Lung (tissue), 11 donors: ENCODE measurements at regions not wholly inside any gene's neighbourhood (a gene's known extent, or its start where the extent isn't known, plus 50 kb on each side); places are given as distances from the start of the nearest gene placed in this dataset.
"Not testable (repeated sequence)": the region's sequence is repeated elsewhere in the genome, so short reads cannot be mapped to it uniquely, and the experiment has no call there.

Experiments used
- ATAC-seq: fragments of 200-7000 bp; cut with Tn5 transposase; one replicate; pipeline ENCODE4 v1.9.1; 2020; ENCODE audit warnings: moderate number of reproducible peaks; ENCODE audit not compliant: insufficient read depth, low FRiP score
- DNase-seq, 3 donors: peaks; one replicate each; pipeline ENCODE4 v3.0.0-alpha.2; 2013 to 2017
- H3K27ac ChIP-seq, 2 donors: one replicate each; pipeline ENCODE4 v1.5.1; 2013; ENCODE audit warnings: mild to moderate bottlenecking in 2 of 2, moderate library complexity in 2 of 2, control low read depth in 1 of 2, inconsistent platforms in 1 of 2, low read depth in 1 of 2, low read length in 1 of 2
- H3K27me3 ChIP-seq, 3 donors: one replicate each; pipeline ENCODE4 v1.5.1; 2013; ENCODE audit warnings: low read length in 2 of 3; ENCODE audit not compliant: control insufficient read depth in 3 of 3, insufficient read depth in 3 of 3
- H3K36me3 ChIP-seq, 4 donors: one replicate each; pipeline ENCODE4 v1.5.1; 2013; ENCODE audit warnings: low read length in 4 of 4, mild to moderate bottlenecking in 1 of 4, moderate library complexity in 1 of 4; ENCODE audit not compliant: control insufficient read depth in 4 of 4, insufficient read depth in 4 of 4
- H3K4me1 ChIP-seq, 5 donors: one replicate each; pipeline ENCODE4 v1.5.1; 2013; ENCODE audit warnings: low read length in 5 of 5, mild to moderate bottlenecking in 2 of 5, moderate library complexity in 1 of 5; ENCODE audit not compliant: control insufficient read depth in 5 of 5, insufficient read depth in 5 of 5
- H3K4me3 ChIP-seq: one replicate; pipeline ENCODE4 v1.5.1; 2013; ENCODE audit warnings: mild to moderate bottlenecking, control low read depth, moderate library complexity
- H3K9ac ChIP-seq, 2 donors: one replicate each; pipeline ENCODE4 v1.5.1; 2013; ENCODE audit warnings: low read length in 2 of 2, control low read depth in 1 of 2; ENCODE audit not compliant: insufficient read depth in 1 of 2
- H3K9me3 ChIP-seq, 4 donors: one replicate each; pipeline ENCODE4 v1.5.1; 2013; ENCODE audit warnings: low read length in 3 of 4, mild to moderate bottlenecking in 1 of 4, moderate library complexity in 1 of 4; ENCODE audit not compliant: control insufficient read depth in 4 of 4, insufficient read depth in 3 of 4
- CTCF ChIP-seq: IDR thresholded peaks from 2 replicates; pipeline ENCODE4 v1.5.1; 2012; ENCODE audit warnings: mild to moderate bottlenecking; ENCODE audit errors: control extremely low read depth, extremely low read depth
- WGBS, 2 donors: extraction: QIAGEN DNeasy Blood & Tissue Kit; methylation state at CpG; one replicate each; pipeline ENCODE4 v1.1.7; 2013; 5-methylcytosine and 5-hydroxymethylcytosine counted together
- donor health status: control.
- donor health status: control.
- donor health status: Bipolar disorder and iron deficiency.
- donor health status: healthy.
- donor health status: DM: yes; HTN: yes; CAD: no.

- H3K4me3 ChIP-seq, H3K36me3 ChIP-seq, H3K9ac ChIP-seq, H3K4me1 ChIP-seq, DNase-seq, H3K9me3 ChIP-seq, H3K27me3 ChIP-seq, ATAC-seq, H3K27ac ChIP-seq: not testable (repeated sequence)
- WGBS, 2 donors = 84 to 86% methylated on average over 10 of the region's 10 CpGs
These were observed 106.4 kb downstream of the CCDC74A start for GRCh38 chr2:131633827-131634695.

- Histone ChIP-seq H3K9me3 (no peaks in the 10 kb centered on the region), H3K9ac (no peak overlapping the region), H3K27ac (no peak overlapping the region), H3K4me1 (no peaks in the 10 kb centered on the region), H3K27me3 (no peaks in the 10 kb centered on the region), H3K36me3 (no peaks in the 10 kb centered on the region), H3K4me3 (no peak overlapping the region)
- DNase-seq (no peak), ATAC-seq (no peak)
- TF ChIP-seq CTCF = no peak
- 84 to 90% methylated on average over 9 of the region's 9 CpGs for WGBS, 2 donors
These were observed 107.9 kb downstream of the CCDC74A start for GRCh38 chr2:131635611-131636010.

- not testable (repeated sequence) for H3K9ac ChIP-seq, ATAC-seq, H3K27me3 ChIP-seq, H3K9me3 ChIP-seq, DNase-seq, H3K4me1 ChIP-seq, H3K36me3 ChIP-seq, H3K27ac ChIP-seq, H3K4me3 ChIP-seq
- WGBS, 2 donors = 84 to 87% methylated on average over 7 of the region's 7 CpGs
These were observed 109.1 kb downstream of the CCDC74A start for GRCh38 chr2:131636704-131637308.

- not testable (repeated sequence) for H3K27me3 ChIP-seq, H3K4me3 ChIP-seq
These were observed 111.4 kb downstream of the CCDC74A start for GRCh38 chr2:131639001-131639620.

More at GRCh38 chr2:131639001-131639620, 111.4 kb downstream of the CCDC74A start:
- 70% methylated on average over 4 of the region's 4 CpGs for WGBS, 2 donors
- not testable (repeated sequence) for H3K36me3 ChIP-seq, H3K4me1 ChIP-seq, H3K9me3 ChIP-seq, ATAC-seq, H3K9ac ChIP-seq, DNase-seq, H3K27ac ChIP-seq
